Keratinocyte (primary cell): ENCODE measurements at regions not wholly inside any gene's neighbourhood (a gene's known extent, or its start where the extent isn't known, plus 50 kb on each side); places are given as distances from the start of the nearest gene placed in this dataset.

ENCODE experiments used
- DNase-seq: peaks from one replicate; pipeline ENCODE4 v3.0.0-alpha.2; 2011; ENCODE audit warnings: low read depth, missing footprints, low spot score
- FAIRE-seq: peaks from 2 replicates; lab custom pipeline; 2011; peaks lifted over from hg19 to GRCh38; lab: Jason Lieb, UNC
- H2AFZ ChIP-seq: 2 replicates; pipeline ENCODE4 v1.6.0; 2012; ENCODE audit warnings: low read length, control low read depth, inconsistent platforms; ENCODE audit not compliant: control insufficient read depth
- H3K27ac ChIP-seq: 2 replicates; pipeline ENCODE4 v1.5.1; 2011; ENCODE audit warnings: low read length; ENCODE audit not compliant: control insufficient read depth, insufficient read depth
- H3K27me3 ChIP-seq: 3 replicates; pipeline ENCODE4 v1.6.0; 2011; ENCODE audit warnings: low read length; ENCODE audit not compliant: control insufficient read depth, insufficient read depth; ENCODE audit errors: extremely low read depth
- H3K36me3 ChIP-seq, 2 experiments: 2 replicates in 1 of 2; 3 replicates in 1 of 2; pipeline ENCODE4 v1.5.1; 2011; ENCODE audit warnings: low read length in 2 of 2, mild to moderate bottlenecking in 1 of 2; ENCODE audit not compliant: control insufficient read depth in 2 of 2, insufficient read depth in 2 of 2; ENCODE audit errors: extremely low read depth in 1 of 2
- H3K4me1 ChIP-seq: 3 replicates; pipeline ENCODE4 v1.5.1; 2011; ENCODE audit warnings: low read length; ENCODE audit not compliant: control insufficient read depth, insufficient read depth; ENCODE audit errors: extremely low read depth
- H3K4me2 ChIP-seq: 3 replicates; pipeline ENCODE4 v1.6.0; 2011; ENCODE audit warnings: low read depth, low read length; ENCODE audit not compliant: control insufficient read depth, insufficient read depth; ENCODE audit errors: extremely low read depth
- H3K4me3 ChIP-seq, 3 experiments: fragments of 200-600 bp in 1 of 3; sonication (generic) in 1 of 3; 2 replicates in 2 of 3; 3 replicates in 1 of 3; pipeline ENCODE4 v1.5.1; 2011 to 2016; ENCODE audit warnings: low read length in 3 of 3, mild to moderate bottlenecking in 3 of 3, control low read depth in 2 of 3, inconsistent platforms in 1 of 3, low read depth in 1 of 3, mixed read lengths in 1 of 3, mixed run types in 1 of 3, moderate library complexity in 1 of 3; ENCODE audit not compliant: control insufficient read depth in 2 of 3, insufficient read depth in 2 of 3; ENCODE audit errors: extremely low read depth in 1 of 3
- H3K79me2 ChIP-seq: 2 replicates; pipeline ENCODE4 v1.6.0; 2012; ENCODE audit warnings: low read length; ENCODE audit not compliant: control insufficient read depth, insufficient read depth
- H3K9ac ChIP-seq: 3 replicates; pipeline ENCODE4 v1.6.0; 2011; ENCODE audit warnings: low read length; ENCODE audit not compliant: control insufficient read depth, insufficient read depth; ENCODE audit errors: extremely low read depth
- H3K9me1 ChIP-seq: 3 replicates; pipeline ENCODE4 v1.6.0; 2011; ENCODE audit warnings: low read length; ENCODE audit not compliant: control insufficient read depth, insufficient read depth; ENCODE audit errors: extremely low read depth
- H3K9me3 ChIP-seq: 2 replicates; pipeline ENCODE4 v1.5.1; 2012; ENCODE audit warnings: low read depth, low read length; ENCODE audit not compliant: control insufficient read depth
- H4K20me1 ChIP-seq: 3 replicates; pipeline ENCODE4 v1.6.0; 2011; ENCODE audit warnings: low read length; ENCODE audit not compliant: control insufficient read depth, insufficient read depth; ENCODE audit errors: extremely low read depth
- EZH2 ChIP-seq: IDR thresholded peaks from one replicate; pipeline ENCODE4 v1.6.1; 2012; ENCODE audit warnings: inconsistent platforms, mild to moderate bottlenecking, low read length, moderate library complexity
- dilution Hi-C: fragments of 300-500 bp; cut with MboI; formaldehyde crosslinking; loops from one replicate; pipeline ENCODE4 v1.7.0; 2020; ENCODE audit warnings: low sequenced_read_pairs; ENCODE audit not compliant: extremely low pct_ligation_motif_present
- TF ChIP-seq, protein P1 (sequence below), 3 experiments: IDR thresholded peaks in 1 of 3; conservative IDR thresholded peaks in 1 of 3; optimal IDR thresholded peaks in 1 of 3; 2 replicates in 2 of 3; 3 replicates in 1 of 3; pipeline versions ENCODE3 to v1.5.1; 2011; ENCODE audit warnings: low read length in 3 of 3, mild to moderate bottlenecking in 3 of 3, moderate library complexity in 2 of 3, control low read depth in 1 of 3, inconsistent platforms in 1 of 3; ENCODE audit not compliant: insufficient read depth in 2 of 3; ENCODE audit errors: extremely low read depth in 1 of 3

DNA sequence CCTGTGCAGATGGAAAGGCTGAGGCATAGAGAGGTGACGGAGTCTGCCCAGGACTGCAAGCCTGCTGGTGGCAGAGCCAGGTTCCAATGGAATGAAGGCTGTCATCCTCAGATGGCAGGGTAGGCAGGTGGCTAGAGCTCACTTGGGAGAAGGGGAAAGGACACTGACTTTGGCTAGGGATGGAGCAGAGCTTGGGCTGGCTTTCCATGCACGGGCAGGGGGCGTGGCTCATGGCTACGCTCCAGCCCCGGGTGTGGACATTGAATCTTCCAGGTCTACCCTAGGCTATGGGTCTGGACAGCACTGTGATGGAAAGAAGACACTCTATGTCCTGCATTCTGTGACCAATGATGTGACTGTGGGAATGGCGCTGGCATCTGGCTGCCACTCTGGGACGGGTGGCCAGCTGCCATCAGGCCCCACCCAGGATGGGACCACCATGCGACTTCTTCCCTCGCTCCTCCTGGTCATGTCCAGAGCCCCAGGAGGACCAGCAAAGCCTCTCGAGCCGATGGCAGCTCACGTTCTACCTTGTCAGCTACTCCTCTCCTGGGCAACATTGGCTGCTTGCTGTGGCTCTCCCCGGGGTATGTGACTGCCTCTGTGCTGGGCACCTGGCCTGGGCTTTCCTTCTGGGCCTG is 398.7 kb downstream of the TMEM121 start:
- dilution Hi-C loops: no loop called here
- DNase-seq (no peak), FAIRE-seq (no peak)
- H4K20me1 ChIP-seq: no peaks in the 10 kb centered on the region
- no peaks in the 10 kb centered on the region for H3K36me3 ChIP-seq
- H3K4me3 ChIP-seq: no peak overlapping the region
- H2AFZ ChIP-seq: no peak overlapping the region
- no peak overlapping the region for H3K27ac ChIP-seq
- H3K9me1 ChIP-seq: no peaks in the 10 kb centered on the region
- H3K4me1 ChIP-seq: no peaks in the 10 kb centered on the region
- H3K9me3 ChIP-seq: peaks cover 13% of the 10 kb centered on the region
- no peaks in the 10 kb centered on the region for H3K27me3 ChIP-seq
- TF ChIP-seq EZH2: no peak
- TF ChIP-seq, protein P1, sequence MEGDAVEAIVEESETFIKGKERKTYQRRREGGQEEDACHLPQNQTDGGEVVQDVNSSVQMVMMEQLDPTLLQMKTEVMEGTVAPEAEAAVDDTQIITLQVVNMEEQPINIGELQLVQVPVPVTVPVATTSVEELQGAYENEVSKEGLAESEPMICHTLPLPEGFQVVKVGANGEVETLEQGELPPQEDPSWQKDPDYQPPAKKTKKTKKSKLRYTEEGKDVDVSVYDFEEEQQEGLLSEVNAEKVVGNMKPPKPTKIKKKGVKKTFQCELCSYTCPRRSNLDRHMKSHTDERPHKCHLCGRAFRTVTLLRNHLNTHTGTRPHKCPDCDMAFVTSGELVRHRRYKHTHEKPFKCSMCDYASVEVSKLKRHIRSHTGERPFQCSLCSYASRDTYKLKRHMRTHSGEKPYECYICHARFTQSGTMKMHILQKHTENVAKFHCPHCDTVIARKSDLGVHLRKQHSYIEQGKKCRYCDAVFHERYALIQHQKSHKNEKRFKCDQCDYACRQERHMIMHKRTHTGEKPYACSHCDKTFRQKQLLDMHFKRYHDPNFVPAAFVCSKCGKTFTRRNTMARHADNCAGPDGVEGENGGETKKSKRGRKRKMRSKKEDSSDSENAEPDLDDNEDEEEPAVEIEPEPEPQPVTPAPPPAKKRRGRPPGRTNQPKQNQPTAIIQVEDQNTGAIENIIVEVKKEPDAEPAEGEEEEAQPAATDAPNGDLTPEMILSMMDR (optimal IDR thresholded peaks at IDR 0.05 in 1 of 3, IDR thresholded peaks at IDR 0.05 in 1 of 3, conservative IDR thresholded peaks at IDR 0.05 in 1 of 3; ENCODE audit: extremely low read depth in 1 of 3, insufficient read depth in 2 of 3, low read length in 3 of 3): no peak
- H3K79me2 ChIP-seq: no peaks in the 10 kb centered on the region
- H3K9ac ChIP-seq: no peak overlapping the region
- H3K4me2 ChIP-seq: no peak overlapping the region

GRCh38 chr14:105925615-105926372 is 399.4 kb downstream of the TMEM121 start:
- no peaks in the 10 kb centered on the region for H3K79me2 ChIP-seq
- no peaks in the 10 kb centered on the region for H3K4me1 ChIP-seq
- no peak for FAIRE-seq
- no peaks in the 10 kb centered on the region for H4K20me1 ChIP-seq
- DNase-seq: no peak
- H3K4me3 ChIP-seq: no peak overlapping the region
- no peak for TF ChIP-seq EZH2
- TF ChIP-seq, protein P1 (optimal IDR thresholded peaks at IDR 0.05 in 1 of 3, IDR thresholded peaks at IDR 0.05 in 1 of 3, conservative IDR thresholded peaks at IDR 0.05 in 1 of 3; ENCODE audit: extremely low read depth in 1 of 3, insufficient read depth in 2 of 3, low read length in 3 of 3): no peak
- H3K9me3 ChIP-seq: peaks cover 13% of the 10 kb centered on the region
- no peak overlapping the region for H3K4me2 ChIP-seq
- H3K9ac ChIP-seq: no peak overlapping the region
- no peaks in the 10 kb centered on the region for H3K9me1 ChIP-seq
- no peaks in the 10 kb centered on the region for H3K27me3 ChIP-seq
- no peak overlapping the region for H3K27ac ChIP-seq
- dilution Hi-C loops: no loop called here
- no peak overlapping the region for H2AFZ ChIP-seq
- no peaks in the 10 kb centered on the region for H3K36me3 ChIP-seq
